Lower lobe of right lung (tissue), 2 donors: ENCODE measurements at regions not wholly inside any gene's neighbourhood (a gene's known extent, or its start where the extent isn't known, plus 50 kb on each side); places are given as distances from the start of the nearest gene placed in this dataset.

Experiments
- ATAC-seq, 2 donors: fragments of 200-7000 bp; cut with Tn5 transposase; one replicate each; pipeline ENCODE4 v1.9.1; 2020 to 2022; ENCODE audit warnings: mild to moderate bottlenecking in 2 of 2, moderate library complexity in 2 of 2
- DNase-seq: peaks from one replicate; pipeline ENCODE4 v3.0.0-alpha.2; 2020
- H3K27ac ChIP-seq: fragments of 200-600 bp; one replicate; pipeline ENCODE4 v1.8.0; 2022
- H3K27me3 ChIP-seq: fragments of 200-600 bp; one replicate; pipeline ENCODE4 v1.8.0; 2022; ENCODE audit warnings: low read depth
- H3K36me3 ChIP-seq: fragments of 200-600 bp; one replicate; pipeline ENCODE4 v1.8.0; 2022; ENCODE audit warnings: mild to moderate bottlenecking
- H3K4me1 ChIP-seq: fragments of 200-600 bp; one replicate; pipeline ENCODE4 v1.8.0; 2022
- H3K4me3 ChIP-seq: fragments of 200-600 bp; one replicate; pipeline ENCODE4 v1.8.0; 2022; ENCODE audit warnings: mild to moderate bottlenecking
- H3K9me3 ChIP-seq: fragments of 200-600 bp; one replicate; pipeline ENCODE4 v1.8.0; 2022
- CTCF ChIP-seq: fragments of 200-600 bp; IDR thresholded peaks from one replicate; pipeline ENCODE4 v1.8.0; 2022; ENCODE audit warnings: antibody characterized with exemption, mild to moderate bottlenecking
- intact Hi-C: fragments of 100-400 bp; cut with DNase I; formaldehyde crosslinking; loops from one replicate; pipeline ENCODE4 v1.11.0; 2022
- donor health status: DM: no; HTN: yes; CAD: no; lungs with severe emphysema.

- intact Hi-C loops: no loop called here
- H3K36me3 ChIP-seq: no peaks in the 10 kb centered on the region
- no peaks in the 10 kb centered on the region for H3K9me3 ChIP-seq
- no peak overlapping the region for H3K27ac ChIP-seq
- DNase-seq (no peak), ATAC-seq (no peak)
- H3K4me3 ChIP-seq: no peak overlapping the region
- H3K4me1 ChIP-seq: no peaks in the 10 kb centered on the region
- no peaks in the 10 kb centered on the region for H3K27me3 ChIP-seq
- TF ChIP-seq CTCF: no peak
Measured at GRCh38 chr20:54415967-54416366, 59.4 kb upstream of the DOK5 start.

GRCh38 chr20:54416770-54417169, 58.6 kb upstream of the DOK5 start:
- H3K36me3 ChIP-seq: no peaks in the 10 kb centered on the region
- TF ChIP-seq CTCF: no peak
- H3K4me1 ChIP-seq: no peaks in the 10 kb centered on the region
- no peak overlapping the region for H3K4me3 ChIP-seq
- H3K9me3 ChIP-seq: peaks cover under 1% of the 10 kb centered on the region
- no peak for DNase-seq
- intact Hi-C loops: no loop called here
- no peak overlapping the region for H3K27ac ChIP-seq
- no peaks in the 10 kb centered on the region for H3K27me3 ChIP-seq
- ATAC-seq: no peak

- no peak overlapping the region for H3K27ac ChIP-seq
- peaks cover 10% of the 10 kb centered on the region for H3K9me3 ChIP-seq
- no peak for TF ChIP-seq CTCF
- no peaks in the 10 kb centered on the region for H3K36me3 ChIP-seq
- H3K4me1 ChIP-seq: no peaks in the 10 kb centered on the region
- H3K4me3 ChIP-seq: no peak overlapping the region
- intact Hi-C loops: no loop called here
- no peak for ATAC-seq
- DNase-seq: no peak
- no peaks in the 10 kb centered on the region for H3K27me3 ChIP-seq
Measured at GRCh38 chr20:54419531-54419930, 55.9 kb upstream of the DOK5 start.
